ENCODE measurements at regions not wholly inside any gene's neighbourhood (a gene's known extent, or its start where the extent isn't known, plus 50 kb on each side); places are given as distances from the start of the nearest gene placed in this dataset.
"Not testable (repeated sequence)": the region's sequence is repeated elsewhere in the genome, so short reads cannot be mapped to it uniquely, and the experiment has no call there.

DNA sequence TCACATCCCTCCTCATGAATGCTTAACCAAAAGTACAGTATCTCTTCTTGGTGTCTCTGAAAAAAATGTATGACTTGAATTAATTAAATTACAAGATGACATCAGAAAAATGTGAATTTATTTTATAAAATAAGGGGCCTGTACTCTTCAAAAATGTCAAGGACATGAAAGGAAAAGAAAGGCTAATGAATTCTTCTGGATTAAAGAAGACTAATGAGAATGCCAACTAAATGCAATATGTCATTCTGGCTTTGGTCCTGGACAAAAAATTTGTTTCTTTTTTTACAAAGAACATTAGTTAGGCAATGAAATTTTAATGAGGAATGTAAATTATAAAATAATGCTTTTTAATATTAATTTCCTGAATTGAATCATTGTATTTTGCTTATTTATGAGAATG, 1125.7 kb downstream of the DNAJB9 start:
- peaks cover 3 to 22% (median 5%) of the 10 kb centered on the region in 8 donors for H3K9me3 Mint-ChIP-seq
- no peaks in the 10 kb centered on the region for H3K36me3 Mint-ChIP-seq
- no peak overlapping the region for H3K4me3 Mint-ChIP-seq
- Histone ChIP-seq H3K9me3 (ENCODE audit: control insufficient read depth in 1 of 2, low read length in 2 of 2) (no peaks in the 10 kb centered on the region), H3K27ac (ENCODE audit: low read depth, low read length) (no peak overlapping the region), H3K4me1 (ENCODE audit: insufficient read depth, low read length) (no peaks in the 10 kb centered on the region), H3K36me3 (ENCODE audit: insufficient read depth, low read length) (no peaks in the 10 kb centered on the region), H3K27me3 (ENCODE audit: insufficient read depth, low read length) (no peaks in the 10 kb centered on the region), H3K4me3 (ENCODE audit: low read length in 2 of 2) (no peak overlapping the region)
- no peaks in the 10 kb centered on the region for H3K27me3 Mint-ChIP-seq
- intact Hi-C loops (cut with micrococcal nuclease), result no loop called here
- no peak overlapping the region for H3K27ac Mint-ChIP-seq
- ChIA-PET POLR2A (ENCODE audit: partially characterized antibody) (no interaction called here), CTCF (ENCODE audit: partially characterized antibody) (no interaction called here)
- DNase-seq, result no peak
- no peaks in the 10 kb centered on the region for H3K4me1 Mint-ChIP-seq

DNA sequence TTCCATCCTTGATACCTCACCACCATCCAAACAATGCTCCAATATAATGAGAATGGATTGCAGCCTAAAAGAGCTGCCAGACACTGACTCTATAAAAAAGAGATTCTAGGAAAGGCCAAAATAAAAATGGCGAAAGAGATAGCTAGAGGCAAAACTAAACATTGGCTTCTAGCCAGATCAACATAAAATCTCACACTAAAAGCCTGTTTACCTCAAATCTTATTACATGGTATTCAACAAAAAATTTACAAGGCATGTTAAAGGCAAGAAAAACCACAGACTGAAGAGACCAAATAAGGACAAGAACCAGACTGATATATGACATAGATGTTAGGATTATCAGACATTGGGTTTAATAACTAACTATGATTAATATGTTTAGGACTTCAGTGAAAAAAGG, 1127.0 kb downstream of the DNAJB9 start:
- no peaks in the 10 kb centered on the region for H3K36me3 ChIP-seq (ENCODE audit: insufficient read depth, low read length)
- H3K9me3 ChIP-seq (ENCODE audit: control insufficient read depth in 1 of 2, low read length in 2 of 2), result no peaks in the 10 kb centered on the region
- H3K4me3 Mint-ChIP-seq, result no peak overlapping the region
- H3K27ac Mint-ChIP-seq, result no peak overlapping the region
- no peak for DNase-seq
- H3K36me3 Mint-ChIP-seq, result no peaks in the 10 kb centered on the region
- H3K9me3 Mint-ChIP-seq, result peaks cover 3 to 17% (median 5%) of the 10 kb centered on the region in 8 donors
- H3K27me3 Mint-ChIP-seq, result no peaks in the 10 kb centered on the region
- H3K4me3 ChIP-seq (ENCODE audit: low read length in 2 of 2), result no peak overlapping the region
- no peaks in the 10 kb centered on the region for H3K27me3 ChIP-seq (ENCODE audit: insufficient read depth, low read length)
- POLR2A ChIA-PET (ENCODE audit: partially characterized antibody), result no interaction called here
- H3K4me1 Mint-ChIP-seq, result no peaks in the 10 kb centered on the region
- H3K27ac ChIP-seq (ENCODE audit: low read depth, low read length), result no peak overlapping the region
- CTCF ChIA-PET (ENCODE audit: partially characterized antibody), result no interaction called here
- H3K4me1 ChIP-seq (ENCODE audit: insufficient read depth, low read length), result no peaks in the 10 kb centered on the region
- intact Hi-C loops (cut with micrococcal nuclease), result no loop called here

DNA sequence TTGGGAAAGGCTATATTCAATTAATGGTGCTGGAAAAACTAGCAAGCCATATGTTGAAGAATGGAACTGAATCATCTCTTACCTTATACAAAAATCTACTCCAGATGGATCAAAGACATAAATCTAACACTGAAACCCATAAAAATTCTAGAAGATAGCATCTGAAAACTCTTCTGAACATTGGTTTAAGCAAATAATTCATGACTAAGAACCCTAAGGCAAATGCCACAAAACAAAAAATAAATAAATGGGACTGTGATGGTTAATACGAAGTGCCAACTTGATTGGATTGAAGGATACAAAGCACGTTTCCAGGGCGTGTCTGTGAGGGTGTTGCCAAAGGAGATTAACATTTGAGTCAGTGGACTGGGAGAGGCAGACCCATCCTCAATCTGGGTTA, 1130.0 kb downstream of the DNAJB9 start:
- Histone ChIP-seq H3K27me3 (ENCODE audit: insufficient read depth, low read length) (no peaks in the 10 kb centered on the region), H3K9me3 (ENCODE audit: control insufficient read depth in 1 of 2, low read length in 2 of 2) (no peaks in the 10 kb centered on the region), H3K4me1 (ENCODE audit: insufficient read depth, low read length) (no peaks in the 10 kb centered on the region), H3K4me3 (ENCODE audit: low read length in 2 of 2) (no peak overlapping the region), H3K27ac (ENCODE audit: low read depth, low read length) (no peak overlapping the region), H3K36me3 (ENCODE audit: insufficient read depth, low read length) (no peaks in the 10 kb centered on the region)
- H3K27ac Mint-ChIP-seq, result no peak overlapping the region
- ChIA-PET POLR2A (ENCODE audit: partially characterized antibody) (no interaction called here), CTCF (ENCODE audit: partially characterized antibody) (no interaction called here)
- H3K9me3 Mint-ChIP-seq, result peaks cover 0 to 11% (median 4%) of the 10 kb centered on the region in 8 donors
- intact Hi-C loops (cut with micrococcal nuclease), result loop anchor here (10.0 kb wide), 1 partner anchor 235 kb away; no protein-coding TSS in a partner anchor
- no peak overlapping the region for H3K4me3 Mint-ChIP-seq
- no peaks in the 10 kb centered on the region for H3K27me3 Mint-ChIP-seq
- H3K36me3 Mint-ChIP-seq, result no peaks in the 10 kb centered on the region
- H3K4me1 Mint-ChIP-seq, result no peaks in the 10 kb centered on the region
- DNase-seq, result no peak

GRCh38 chr7:109713366-109713765, 1143.7 kb downstream of the DNAJB9 start:
- H3K27me3 ChIP-seq (ENCODE audit: insufficient read depth, low read length), result no peaks in the 10 kb centered on the region
- no peak overlapping the region for H3K4me3 Mint-ChIP-seq
- no peak overlapping the region for H3K27ac Mint-ChIP-seq
- CTCF ChIA-PET (ENCODE audit: partially characterized antibody), result no interaction called here
- H3K4me1 ChIP-seq (ENCODE audit: insufficient read depth, low read length), result no peaks in the 10 kb centered on the region
- no peak overlapping the region for H3K4me3 ChIP-seq (ENCODE audit: low read length in 2 of 2)
- no peaks in the 10 kb centered on the region for H3K27me3 Mint-ChIP-seq
- H3K27ac ChIP-seq (ENCODE audit: low read depth, low read length), result no peak overlapping the region
- peaks cover 0 to 6% (median 0%) of the 10 kb centered on the region in 8 donors for H3K9me3 Mint-ChIP-seq
- H3K36me3 ChIP-seq (ENCODE audit: insufficient read depth, low read length), result no peaks in the 10 kb centered on the region
- intact Hi-C loops (cut with micrococcal nuclease), result no loop called here
- H3K9me3 ChIP-seq (ENCODE audit: control insufficient read depth in 1 of 2, low read length in 2 of 2), result no peaks in the 10 kb centered on the region
- no peaks in the 10 kb centered on the region for H3K36me3 Mint-ChIP-seq
- POLR2A ChIA-PET (ENCODE audit: partially characterized antibody), result no interaction called here
- no peak for DNase-seq
- H3K4me1 Mint-ChIP-seq, result no peaks in the 10 kb centered on the region

DNA sequence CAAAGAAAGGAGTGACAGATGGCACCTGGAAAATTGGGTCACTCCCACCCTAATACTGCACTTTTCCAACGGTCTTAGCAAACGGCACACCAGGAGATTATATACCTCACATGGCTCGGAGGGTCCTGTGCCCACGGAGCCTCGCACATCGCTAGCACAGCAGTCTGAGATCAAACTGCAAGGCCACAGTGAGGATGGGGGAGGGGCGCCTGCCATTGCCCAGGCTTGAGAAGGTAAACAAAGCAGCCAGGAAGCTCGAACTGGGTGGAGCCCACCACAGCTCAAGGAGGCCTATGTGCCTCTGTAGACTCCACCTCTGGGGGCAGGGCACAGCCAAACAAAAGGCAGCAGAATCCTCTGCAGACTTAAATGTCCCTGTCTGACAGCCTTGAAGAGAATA, 1149.7 kb downstream of the DNAJB9 start:
- H3K27me3 ChIP-seq (ENCODE audit: insufficient read depth, low read length); H3K36me3 ChIP-seq (ENCODE audit: insufficient read depth, low read length); intact Hi-C loops (cut with micrococcal nuclease); H3K36me3 Mint-ChIP-seq; CTCF ChIA-PET (ENCODE audit: partially characterized antibody); H3K27me3 Mint-ChIP-seq; POLR2A ChIA-PET (ENCODE audit: partially characterized antibody); H3K4me3 Mint-ChIP-seq; H3K27ac Mint-ChIP-seq; DNase-seq; H3K9me3 ChIP-seq (ENCODE audit: control insufficient read depth in 1 of 2, low read length in 2 of 2); H3K9me3 Mint-ChIP-seq; H3K4me1 Mint-ChIP-seq; H3K4me3 ChIP-seq (ENCODE audit: low read length in 2 of 2); H3K4me1 ChIP-seq (ENCODE audit: insufficient read depth, low read length); H3K27ac ChIP-seq (ENCODE audit: low read depth, low read length): not testable (repeated sequence)

DNA sequence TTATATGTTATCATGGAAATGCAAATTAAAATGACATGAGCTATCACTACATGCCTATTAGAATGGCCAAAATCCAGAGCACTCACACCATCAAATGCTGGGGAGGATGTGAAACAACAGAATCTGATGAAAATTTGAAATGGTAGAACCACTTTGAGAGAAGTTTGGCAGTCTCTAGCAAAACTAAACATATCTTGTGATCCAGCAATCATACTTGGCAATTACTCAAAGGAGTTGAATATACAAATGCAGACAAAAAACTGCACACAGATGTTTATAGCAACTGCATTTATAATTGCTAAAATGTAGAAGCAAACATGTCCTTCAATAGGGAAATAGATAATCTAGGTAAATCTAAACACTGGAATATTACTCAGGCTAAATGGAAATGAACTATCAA, 1164.9 kb downstream of the DNAJB9 start:
- intact Hi-C loops (cut with micrococcal nuclease), result no loop called here
- no peaks in the 10 kb centered on the region for H3K4me1 ChIP-seq (ENCODE audit: insufficient read depth, low read length)
- CTCF ChIA-PET (ENCODE audit: partially characterized antibody), result no interaction called here
- no peak overlapping the region for H3K4me3 ChIP-seq (ENCODE audit: low read length in 2 of 2)
- Mint-ChIP-seq H3K27me3 (no peaks in the 10 kb centered on the region), H3K4me3 (no peak overlapping the region), H3K27ac (no peak overlapping the region), H3K4me1 (no peaks in the 10 kb centered on the region), H3K36me3 (no peaks in the 10 kb centered on the region), H3K9me3 (peaks cover 0 to 11% (median 5%) of the 10 kb centered on the region in 8 donors)
- H3K27ac ChIP-seq (ENCODE audit: low read depth, low read length), result no peak overlapping the region
- no peak for DNase-seq
- H3K9me3 ChIP-seq (ENCODE audit: control insufficient read depth in 1 of 2, low read length in 2 of 2), result no peaks in the 10 kb centered on the region
- no peaks in the 10 kb centered on the region for H3K27me3 ChIP-seq (ENCODE audit: insufficient read depth, low read length)
- H3K36me3 ChIP-seq (ENCODE audit: insufficient read depth, low read length), result no peaks in the 10 kb centered on the region
- POLR2A ChIA-PET (ENCODE audit: partially characterized antibody), result no interaction called here

- Histone ChIP-seq H3K9me3 (ENCODE audit: control insufficient read depth in 1 of 2, low read length in 2 of 2) (no peaks in the 10 kb centered on the region), H3K4me3 (ENCODE audit: low read length in 2 of 2) (no peak overlapping the region), H3K4me1 (ENCODE audit: insufficient read depth, low read length) (no peaks in the 10 kb centered on the region), H3K27me3 (ENCODE audit: insufficient read depth, low read length) (no peaks in the 10 kb centered on the region), H3K36me3 (ENCODE audit: insufficient read depth, low read length) (no peaks in the 10 kb centered on the region), H3K27ac (ENCODE audit: low read depth, low read length) (no peak overlapping the region)
- ChIA-PET POLR2A (ENCODE audit: partially characterized antibody) (no interaction called here), CTCF (ENCODE audit: partially characterized antibody) (no interaction called here)
- H3K4me1 Mint-ChIP-seq, result no peaks in the 10 kb centered on the region
- H3K27ac Mint-ChIP-seq, result no peak overlapping the region
- DNase-seq, result no peak
- H3K27me3 Mint-ChIP-seq, result no peaks in the 10 kb centered on the region
- H3K4me3 Mint-ChIP-seq, result no peak overlapping the region
- H3K36me3 Mint-ChIP-seq, result no peaks in the 10 kb centered on the region
- H3K9me3 Mint-ChIP-seq, result peaks cover 0 to 8% (median 2%) of the 10 kb centered on the region in 8 donors
- intact Hi-C loops (cut with micrococcal nuclease), result no loop called here
Observed at GRCh38 chr7:109735881-109736280, 1166.2 kb downstream of the DNAJB9 start.

- Mint-ChIP-seq H3K4me1 (no peaks in the 10 kb centered on the region), H3K9me3 (peaks cover 0 to 3% (median 0%) of the 10 kb centered on the region in 8 donors)
Observed at GRCh38 chr7:109745677-109746410, 1176.2 kb downstream of the DNAJB9 start.

More at GRCh38 chr7:109745677-109746410, 1176.2 kb downstream of the DNAJB9 start:
- POLR2A ChIA-PET (ENCODE audit: partially characterized antibody), result no interaction called here
- CTCF ChIA-PET (ENCODE audit: partially characterized antibody), result no interaction called here
- intact Hi-C loops (cut with micrococcal nuclease), result no loop called here
- H3K27me3 Mint-ChIP-seq, result no peaks in the 10 kb centered on the region
- no peaks in the 10 kb centered on the region for H3K27me3 ChIP-seq (ENCODE audit: insufficient read depth, low read length)
- H3K27ac Mint-ChIP-seq, result no peak overlapping the region
- no peaks in the 10 kb centered on the region for H3K36me3 ChIP-seq (ENCODE audit: insufficient read depth, low read length)
- H3K27ac ChIP-seq (ENCODE audit: low read depth, low read length), result no peak overlapping the region
- H3K36me3 Mint-ChIP-seq, result no peaks in the 10 kb centered on the region
- no peaks in the 10 kb centered on the region for H3K4me1 ChIP-seq (ENCODE audit: insufficient read depth, low read length)
- H3K9me3 ChIP-seq (ENCODE audit: control insufficient read depth in 1 of 2, low read length in 2 of 2), result no peaks in the 10 kb centered on the region
- H3K4me3 Mint-ChIP-seq, result no peak overlapping the region
- no peak for DNase-seq
- H3K4me3 ChIP-seq (ENCODE audit: low read length in 2 of 2), result no peak overlapping the region
